NCI-H345 treated with DMSO at 0.1 percent for 48 hours (cell line): ENCODE measurements at regions not wholly inside any gene's neighbourhood (a gene's known extent, or its start where the extent isn't known, plus 50 kb on each side); places are given as distances from the start of the nearest gene placed in this dataset.

Experiments
- DNase-seq: peaks from one replicate; lab custom pipeline; 2025; ENCODE audit not compliant: unreplicated experiment; lab: John Stamatoyannopoulos, UW

GRCh38 chr14:94961386-94962165 lies 191.7 kb upstream of the GSC start:
- no peak for DNase-seq

- no peak for DNase-seq
These were observed 190.5 kb upstream of the GSC start for GRCh38 chr14:94960285-94961001.

GRCh38 chr14:94953541-94954260 lies 183.8 kb upstream of the GSC start:
- no peak for DNase-seq

- DNase-seq: no peak
These were observed 182.2 kb upstream of the GSC start for GRCh38 chr14:94952097-94952496.

- no peak for DNase-seq
These were observed 176.3 kb upstream of the GSC start for GRCh38 chr14:94946244-94946643.

GRCh38 chr14:94945615-94946014 lies 175.7 kb upstream of the GSC start:
- DNase-seq: no peak

GRCh38 chr14:94944636-94945258 lies 174.8 kb upstream of the GSC start:
- no peak for DNase-seq

- DNase-seq: no peak
These were observed 172.7 kb upstream of the GSC start for GRCh38 chr14:94942601-94943000.

- no peak for DNase-seq
These were observed 171.4 kb upstream of the GSC start for GRCh38 chr14:94941311-94941710.

GRCh38 chr14:94940263-94940993 lies 170.5 kb upstream of the GSC start:
- DNase-seq: no peak

- DNase-seq: no peak
These were observed 168.1 kb upstream of the GSC start for GRCh38 chr14:94938016-94938415.

- no peak for DNase-seq
These were observed 167.2 kb upstream of the GSC start for GRCh38 chr14:94936901-94937685.

GRCh38 chr14:94936401-94936892 lies 166.5 kb upstream of the GSC start:
- peak; percentile 27 for DNase-seq

GRCh38 chr14:94935706-94936300 lies 165.9 kb upstream of the GSC start:
- DNase-seq: no peak

- no peak for DNase-seq
These were observed 164.4 kb upstream of the GSC start for GRCh38 chr14:94934276-94934810.

- no peak for DNase-seq
These were observed 163.6 kb upstream of the GSC start for GRCh38 chr14:94933486-94933885.

- peak; percentile 5 for DNase-seq
These were observed 162.7 kb upstream of the GSC start for GRCh38 chr14:94932589-94932988.

- DNase-seq: no peak
These were observed 160.8 kb upstream of the GSC start for GRCh38 chr14:94930690-94931089.

GRCh38 chr14:94929354-94929753 lies 159.4 kb upstream of the GSC start:
- no peak for DNase-seq
